A549 (cell line): ENCODE measurements at regions not wholly inside any gene's neighbourhood (a gene's known extent, or its start where the extent isn't known, plus 50 kb on each side); places are given as distances from the start of the nearest gene placed in this dataset.
"Not testable (repeated sequence)": the region's sequence is repeated elsewhere in the genome, so short reads cannot be mapped to it uniquely, and the experiment has no call there.

Source experiments
- ATAC-seq, 2 experiments: fragments of 200-7000 bp in 1 of 2; fragments of >200 bp in 1 of 2; cut with Nextera tagmentation in 1 of 2; cut with Tn5 transposase in 1 of 2; 3 replicates each; pipeline versions ENCODE4 v1.8.0 to v1.9.1; 2018 to 2020; ENCODE audit warnings: mild to moderate bottlenecking in 1 of 2, moderate library complexity in 1 of 2
- CTCF ChIA-PET: fragments of 300-600 bp; sonication (Branson Sonifier 250); formaldehyde crosslinking; extraction: SDS; loops from one replicate; lab custom pipeline; 2021; ENCODE audit warnings: antibody characterized with exemption, inconsistent platforms; lab: Yijun Ruan, JAX
- POLR2A ChIA-PET: fragments of 350-600 bp; formaldehyde crosslinking; extraction: SDS; loops from one replicate; lab custom pipeline; 2021; ENCODE audit warnings: antibody characterized with exemption, inconsistent platforms; lab: Yijun Ruan, JAX
- DNase-seq, 2 experiments: peaks; one replicate each; pipeline versions ENCODE4 v3.0.0 to v3.0.0-alpha.2; 2011 to 2016; ENCODE audit warnings: low read depth in 1 of 2, low spot score in 1 of 2
- FAIRE-seq: peaks from 2 replicates; lab custom pipeline; 2011; peaks lifted over from hg19 to GRCh38; lab: Jason Lieb, UNC
- H3K27ac ChIP-seq, 2 experiments: fragments of >200 bp; sonication (Bioruptor Twin); formaldehyde crosslinking; 3 replicates each; pipeline ENCODE4 v1.5.1; 2016 to 2017
- H3K4me1 ChIP-seq: fragments of >200 bp; sonication (Bioruptor Twin); formaldehyde crosslinking; 3 replicates; pipeline ENCODE4 v1.6.1; 2016
- H3K4me2 ChIP-seq: fragments of >200 bp; sonication (Bioruptor Twin); formaldehyde crosslinking; 3 replicates; pipeline ENCODE4 v1.6.1; 2016
- H3K4me3 ChIP-seq: fragments of >200 bp; sonication (Bioruptor Twin); formaldehyde crosslinking; 3 replicates; pipeline ENCODE4 v1.5.1; 2016
- H3K9me3 ChIP-seq: fragments of >200 bp; sonication (Bioruptor Twin); formaldehyde crosslinking; 3 replicates; pipeline ENCODE4 v1.6.1; 2016
- BCL3 ChIP-seq: fragments of >200 bp; sonication (Bioruptor Twin); formaldehyde crosslinking; IDR thresholded peaks from 3 replicates; pipeline ENCODE4 v1.6.1; 2016
- BHLHE40 ChIP-seq: IDR thresholded peaks from 2 replicates; pipeline ENCODE4 v1.6.1; 2012; ENCODE audit warnings: low read depth, low read length, inconsistent platforms
- CBX8 ChIP-seq: fragments of 200-600 bp; sonication (generic); IDR thresholded peaks from 2 replicates; pipeline ENCODE4 v1.6.1; 2016
- CEBPB ChIP-seq, 2 experiments: fragments of >200 bp in 1 of 2; sonication (Bioruptor Twin) in 1 of 2; formaldehyde crosslinking in 1 of 2; IDR thresholded peaks; 2 replicates each; pipeline ENCODE4 v1.6.1; 2012 to 2016
- EHMT2 ChIP-seq: fragments of 200-600 bp; sonication (generic); IDR thresholded peaks from 2 replicates; pipeline ENCODE4 v1.6.1; 2016; ENCODE audit warnings: antibody characterized with exemption, low read depth, mild to moderate bottlenecking, moderate library complexity
- EP300 ChIP-seq, 2 experiments: fragments of >200 bp; sonication (Bioruptor Twin); formaldehyde crosslinking; IDR thresholded peaks; 2 replicates in 1 of 2; 3 replicates in 1 of 2; pipeline ENCODE4 v1.6.1; 2016 to 2017
- FOSL2 ChIP-seq, 2 experiments: fragments of 450-650 bp in 1 of 2; fragments of >200 bp in 1 of 2; sonication (Bioruptor Twin) in 1 of 2; formaldehyde crosslinking; IDR thresholded peaks; 2 replicates each; pipeline versions ENCODE4 v1.5.0 to v1.6.1; 2016 to 2020; ENCODE audit warnings: mild to moderate bottlenecking in 1 of 2, moderate library complexity in 1 of 2
- HDAC2 ChIP-seq: fragments of 200-600 bp; sonication (generic); IDR thresholded peaks from 2 replicates; pipeline ENCODE4 v1.6.1; 2016
- HES2 ChIP-seq: fragments of >200 bp; sonication (Bioruptor Twin); formaldehyde crosslinking; IDR thresholded peaks from 2 replicates; pipeline ENCODE4 v1.6.1; 2016
- HEYL ChIP-seq: fragments of 250-450 bp; sonication (Bioruptor Pico); IDR thresholded peaks from 2 replicates; pipeline ENCODE4 v1.8.0; 2021; ENCODE audit warnings: mild to moderate bottlenecking, moderate library complexity
- HOXA7 ChIP-seq: fragments of 250-450 bp; sonication (Bioruptor Pico); IDR thresholded peaks from 2 replicates; pipeline ENCODE4 v1.5.0; 2020; ENCODE audit warnings: mild to moderate bottlenecking, moderate library complexity
- JUN ChIP-seq, 2 experiments: fragments of >200 bp; sonication (Bioruptor Twin); formaldehyde crosslinking; IDR thresholded peaks; 2 replicates in 1 of 2; 3 replicates in 1 of 2; pipeline ENCODE4 v1.6.1; 2016 to 2017
- JUNB ChIP-seq: fragments of >200 bp; sonication (Bioruptor Twin); formaldehyde crosslinking; IDR thresholded peaks from 2 replicates; pipeline ENCODE4 v1.6.1; 2016
- KDM5A ChIP-seq: fragments of 200-600 bp; sonication (generic); IDR thresholded peaks from 2 replicates; pipeline ENCODE4 v1.6.1; 2016; ENCODE audit warnings: antibody characterized with exemption, mild to moderate bottlenecking
- MAZ ChIP-seq: fragments of 150-350 bp; IDR thresholded peaks from 2 replicates; pipeline ENCODE4 v1.6.1; 2014; ENCODE audit warnings: antibody characterized with exemption, low read depth, low read length, borderline replicate concordance
- MYC ChIP-seq: IDR thresholded peaks from 2 replicates; pipeline ENCODE4 v1.6.1; 2012; ENCODE audit warnings: mild to moderate bottlenecking, inconsistent platforms, low read length, improper control_type of control experiment, borderline replicate concordance
- NFE2L2 ChIP-seq: fragments of 150-350 bp; conservative IDR thresholded peaks from 2 replicates; pipeline ENCODE4 v1.6.1; 2014; ENCODE audit warnings: low read length
- NR3C1 ChIP-seq: fragments of >200 bp; sonication (Bioruptor Twin); formaldehyde crosslinking; IDR thresholded peaks from 3 replicates; pipeline ENCODE4 v1.6.1; 2017
- PHF8 ChIP-seq: fragments of 200-600 bp; sonication (generic); IDR thresholded peaks from 2 replicates; pipeline ENCODE4 v1.6.1; 2016; ENCODE audit warnings: low read depth, mild to moderate bottlenecking, antibody characterized with exemption, moderate library complexity, borderline replicate concordance
- RFX5 ChIP-seq: fragments of 450-650 bp; IDR thresholded peaks from 2 replicates; pipeline ENCODE4 v1.7.1; 2014; ENCODE audit warnings: antibody characterized with exemption, mild to moderate bottlenecking, moderate library complexity
- TFCP2L1 ChIP-seq: fragments of 250-450 bp; sonication (Bioruptor Pico); IDR thresholded peaks from 2 replicates; pipeline ENCODE4 v1.5.0; 2021; ENCODE audit warnings: mild to moderate bottlenecking
- TP53 ChIP-seq: fragments of 250-450 bp; sonication (Bioruptor Pico); IDR thresholded peaks from 2 replicates; pipeline ENCODE4 v1.5.0; 2021; ENCODE audit warnings: mild to moderate bottlenecking, moderate library complexity
- ZC3H11A ChIP-seq: fragments of 450-650 bp; IDR thresholded peaks from 2 replicates; pipeline ENCODE4 v1.6.1; 2014; ENCODE audit warnings: antibody characterized with exemption, mild to moderate bottlenecking
- ZFP36 ChIP-seq: fragments of 450-650 bp; IDR thresholded peaks from 2 replicates; pipeline ENCODE4 v1.6.1; 2014; ENCODE audit warnings: borderline replicate concordance; ENCODE audit not compliant: partially characterized antibody
- ZNF302 ChIP-seq: fragments of 250-450 bp; sonication (Bioruptor Pico); IDR thresholded peaks from 2 replicates; pipeline ENCODE4 v1.9.0; 2021; ENCODE audit warnings: inconsistent platforms, mild to moderate bottlenecking, moderate library complexity
- WGBS: methylation state at CpG from one replicate; pipeline ENCODE4 v1.1.6; 2017; ENCODE audit errors: missing lambda C conversion rate; 5-methylcytosine and 5-hydroxymethylcytosine counted together
- TF ChIP-seq, protein P1 (sequence below): fragments of 250-450 bp; sonication (Bioruptor Pico); IDR thresholded peaks from 2 replicates; pipeline ENCODE4 v1.5.0; 2021; ENCODE audit warnings: mild to moderate bottlenecking, moderate library complexity, borderline replicate concordance
- TF ChIP-seq, protein P2 (sequence below): IDR thresholded peaks from 2 replicates; pipeline ENCODE4 v1.6.1; 2012

DNA sequence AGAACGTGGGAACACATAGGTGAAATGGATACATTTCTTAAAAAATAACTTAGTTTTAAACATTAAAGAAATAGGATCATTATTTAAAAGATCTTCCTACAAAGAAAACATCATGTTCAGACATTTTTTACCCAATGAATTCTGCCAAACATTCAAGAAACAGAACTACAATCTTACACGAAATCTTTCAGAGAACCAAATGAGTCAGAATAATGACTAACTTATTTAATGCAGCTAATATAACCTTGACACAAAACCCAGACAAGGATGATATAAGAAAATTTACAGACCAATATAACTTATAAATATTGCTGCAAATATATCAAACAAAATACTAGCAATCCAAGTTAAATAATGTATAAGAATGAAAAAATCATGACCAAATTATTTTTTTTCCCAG lies 220.1 kb upstream of the KCNK2 start:
- H3K9me3 ChIP-seq = no peaks in the 10 kb centered on the region
- ChIA-PET POLR2A (no interaction called here), CTCF (no interaction called here)
- no peak for DNase-seq
- H3K4me2 ChIP-seq = no peak overlapping the region
- WGBS = 11% methylated on average over 2 of the region's 2 CpGs
- H3K4me3 ChIP-seq = no peak overlapping the region
- no peak for TF ChIP-seq ZNF302
- no peak for FAIRE-seq
- peaks cover 6% of the 10 kb centered on the region; the same call in 2 of the 3 replicates for H3K4me1 ChIP-seq
- ATAC-seq = no peak
- H3K27ac ChIP-seq = no peak overlapping the region

GRCh38 chr1:214864896-214865688 lies 217.4 kb upstream of the KCNK2 start:
- TF ChIP-seq MYC = no peak
- no peak for TF ChIP-seq HEYL (CRISPR knock-in tag)
- TF ChIP-seq NFE2L2 = no peak
- no peak for TF ChIP-seq TFCP2L1 (CRISPR knock-in tag)
- no peak for TF ChIP-seq RFX5
- no peak for TF ChIP-seq ZC3H11A
- TF ChIP-seq PHF8 = no peak
- 0 out of 3 replicates have a peak, but pooled peaks have one; percentile 19 for TF ChIP-seq BCL3
- no peak for TF ChIP-seq MAZ
- TF ChIP-seq, protein P1, sequence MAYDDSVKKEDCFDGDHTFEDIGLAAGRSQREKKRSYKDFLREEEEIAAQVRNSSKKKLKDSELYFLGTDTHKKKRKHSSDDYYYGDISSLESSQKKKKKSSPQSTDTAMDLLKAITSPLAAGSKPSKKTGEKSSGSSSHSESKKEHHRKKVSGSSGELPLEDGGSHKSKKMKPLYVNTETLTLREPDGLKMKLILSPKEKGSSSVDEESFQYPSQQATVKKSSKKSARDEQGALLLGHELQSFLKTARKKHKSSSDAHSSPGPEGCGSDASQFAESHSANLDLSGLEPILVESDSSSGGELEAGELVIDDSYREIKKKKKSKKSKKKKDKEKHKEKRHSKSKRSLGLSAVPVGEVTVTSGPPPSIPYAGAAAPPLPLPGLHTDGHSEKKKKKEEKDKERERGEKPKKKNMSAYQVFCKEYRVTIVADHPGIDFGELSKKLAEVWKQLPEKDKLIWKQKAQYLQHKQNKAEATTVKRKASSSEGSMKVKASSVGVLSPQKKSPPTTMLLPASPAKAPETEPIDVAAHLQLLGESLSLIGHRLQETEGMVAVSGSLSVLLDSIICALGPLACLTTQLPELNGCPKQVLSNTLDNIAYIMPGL (CRISPR knock-in tag) = no peak
- no peak for TF ChIP-seq BHLHE40
- TF ChIP-seq HOXA7 (CRISPR knock-in tag) = no peak
- no peak for TF ChIP-seq FOSL2 (IDR thresholded peaks at IDR 0.05)
- TF ChIP-seq FOSL2 (CRISPR knock-in tag; IDR thresholded peaks at IDR 0.05) = peak; percentile 64
- TF ChIP-seq EP300 (IDR thresholded peaks at IDR 0.05) = no peak
- TF ChIP-seq ZNF302 = no peak
- no peak for TF ChIP-seq ZFP36
- peak; percentile 30; the same call in 1 of the 2 replicates for TF ChIP-seq JUNB
- TF ChIP-seq, protein P2, sequence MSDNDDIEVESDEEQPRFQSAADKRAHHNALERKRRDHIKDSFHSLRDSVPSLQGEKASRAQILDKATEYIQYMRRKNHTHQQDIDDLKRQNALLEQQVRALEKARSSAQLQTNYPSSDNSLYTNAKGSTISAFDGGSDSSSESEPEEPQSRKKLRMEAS = peak; percentile 41; the same call in 1 of the 2 replicates
- TF ChIP-seq EHMT2 = no peak
- TF ChIP-seq TP53 (CRISPR knock-in tag) = no peak
- TF ChIP-seq NR3C1 = no peak
- TF ChIP-seq HDAC2 = no peak
- TF ChIP-seq KDM5A = no peak
- peak; percentile 84 to 94 for TF ChIP-seq CEBPB (IDR thresholded peaks at IDR 0.05)
- TF ChIP-seq HES2 = peak; percentile 79; the same call in 1 of the 2 replicates
- no peak for TF ChIP-seq CBX8
- no peak for TF ChIP-seq JUN (IDR thresholded peaks at IDR 0.05)
- Histone ChIP-seq H3K4me2 (peak overlapping the region; percentile 2; the same call in 2 of the 3 replicates), H3K27ac (no peak overlapping the region), H3K4me3 (no peak overlapping the region), H3K4me1 (peaks cover 6% of the 10 kb centered on the region; the same call in 2 of the 3 replicates), H3K9me3 (no peaks in the 10 kb centered on the region)
- ChIA-PET CTCF (interaction anchor here (1.7 kb wide), 1 partner anchor 14 kb away, joined by 4 read pairs; no protein-coding TSS in a partner anchor), POLR2A (no interaction called here)
- FAIRE-seq (no peak), DNase-seq (peak in 1 of 2 experiments; percentile 22), ATAC-seq (peak; percentile 62 to 73; a peak in 5 of 6 replicates)
- 15% methylated on average over 3 of the region's 3 CpGs for WGBS

DNA sequence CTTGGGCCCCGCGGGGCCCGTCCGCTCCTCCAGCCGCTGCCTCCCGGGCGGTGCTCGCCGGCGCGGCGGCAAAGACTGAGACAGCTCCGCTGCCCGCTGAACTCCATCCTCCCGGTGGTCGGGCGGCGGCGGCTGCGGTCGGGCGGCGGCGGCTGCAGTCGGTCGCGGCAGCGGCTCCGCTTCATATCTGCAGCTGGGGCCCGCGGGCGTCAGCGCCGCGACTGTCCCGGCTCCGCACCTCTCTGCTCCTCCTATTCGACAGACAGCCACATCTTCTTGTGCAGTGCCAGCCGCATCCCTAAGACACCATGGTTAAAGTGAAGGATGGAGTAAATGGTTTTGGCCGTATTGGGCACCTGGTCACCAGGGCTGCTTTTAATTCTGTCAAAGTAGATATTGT lies 212.1 kb upstream of the KCNK2 start:
- H3K4me2 ChIP-seq, H3K4me3 ChIP-seq, FAIRE-seq, POLR2A ChIA-PET, H3K9me3 ChIP-seq, H3K27ac ChIP-seq, ATAC-seq, H3K4me1 ChIP-seq, CTCF ChIA-PET, DNase-seq: not testable (repeated sequence)
- WGBS = 95% methylated on average over 37 of the region's 40 CpGs
